Astrocyte of the spinal cord (primary cell): ENCODE measurements at regions not wholly inside any gene's neighbourhood (a gene's known extent, or its start where the extent isn't known, plus 50 kb on each side); places are given as distances from the start of the nearest gene placed in this dataset.

Experiments used
- DNase-seq: peaks from one replicate; pipeline ENCODE4 v3.0.0; 2011; ENCODE audit warnings: low read depth, low spot score
- H3K4me3 ChIP-seq: 2 replicates; pipeline ENCODE4 v1.5.1; 2011; ENCODE audit warnings: low read depth, mild to moderate bottlenecking, low read length, moderate library complexity
- CTCF ChIP-seq: IDR thresholded peaks from 2 replicates; pipeline ENCODE4 v1.5.1; 2012; ENCODE audit warnings: low read depth, mild to moderate bottlenecking, low read length, inconsistent platforms
- in situ Hi-C: cut with HindIII; loops from 2 replicates; pipeline ENCODE4 v1.10.0; 2017; ENCODE audit warnings: low sequenced_read_pairs

GRCh38 chr3:144178607-144179006 lies 207.0 kb downstream of the DIPK2A start:
- no peak overlapping the region for H3K4me3 ChIP-seq
- no peak for DNase-seq
- TF ChIP-seq CTCF = no peak
- in situ Hi-C loops = no loop called here

GRCh38 chr3:144181062-144181461 lies 209.4 kb downstream of the DIPK2A start:
- DNase-seq = no peak
- H3K4me3 ChIP-seq = no peak overlapping the region
- no peak for TF ChIP-seq CTCF
- in situ Hi-C loops = no loop called here

GRCh38 chr3:144182501-144182900 lies 210.9 kb downstream of the DIPK2A start:
- no peak overlapping the region for H3K4me3 ChIP-seq
- DNase-seq = no peak
- TF ChIP-seq CTCF = no peak
- in situ Hi-C loops = no loop called here

GRCh38 chr3:144185276-144185675 lies 213.7 kb downstream of the DIPK2A start:
- no peak for TF ChIP-seq CTCF
- no peak for DNase-seq
- in situ Hi-C loops = no loop called here

GRCh38 chr3:144187531-144188210 lies 216.0 kb downstream of the DIPK2A start:
- DNase-seq = peak; percentile 89
- no peak overlapping the region for H3K4me3 ChIP-seq
- no peak for TF ChIP-seq CTCF
- in situ Hi-C loops = no loop called here

More at GRCh38 chr3:144185276-144185675, 213.7 kb downstream of the DIPK2A start:
- no peak overlapping the region for H3K4me3 ChIP-seq

- TF ChIP-seq CTCF = no peak
- H3K4me3 ChIP-seq = no peak overlapping the region
- DNase-seq = peak; percentile 41
- in situ Hi-C loops = no loop called here
These were observed 217.4 kb downstream of the DIPK2A start for GRCh38 chr3:144189044-144189443.
